Panc1 (cell line): ENCODE measurements at regions not wholly inside any gene's neighbourhood (a gene's known extent, or its start where the extent isn't known, plus 50 kb on each side); places are given as distances from the start of the nearest gene placed in this dataset.

Source experiments
- ATAC-seq: fragments of 200-7000 bp; cut with Tn5 transposase; 2 replicates; pipeline ENCODE4 v1.9.1; 2020; ENCODE audit warnings: mild to moderate bottlenecking, moderate library complexity
- BruUV-seq: library from RNA; stranded (reverse); fragments of 400-500 nt; replicated peaks from 2 replicates; lab custom pipeline; 2021; lab: Mats Ljungman, UMichigan
- CTCF ChIA-PET: fragments of 300-600 bp; sonication (Branson Sonifier 250); formaldehyde crosslinking; loops from one replicate; lab custom pipeline; 2022; ENCODE audit warnings: antibody characterized with exemption; lab: Charles Lee
- POLR2A ChIA-PET: fragments of 300-600 bp; sonication (Branson Sonifier 250); formaldehyde crosslinking; loops from one replicate; lab custom pipeline; 2022; ENCODE audit warnings: antibody characterized with exemption; lab: Charles Lee
- DNase-seq: peaks from one replicate; pipeline ENCODE4 v3.0.0-alpha.2; 2010; ENCODE audit warnings: low read depth, low spot score
- H3K27ac ChIP-seq: 2 replicates; pipeline ENCODE4 v1.5.1; 2011; ENCODE audit warnings: mild to moderate bottlenecking, low read length, inconsistent platforms
- H3K27me3 ChIP-seq: fragments of 200-500 bp; sonication (Bioruptor generic); 2 replicates; pipeline ENCODE4 v1.6.0; 2014; ENCODE audit warnings: low read length, inconsistent platforms; ENCODE audit not compliant: control insufficient read depth, insufficient read depth
- H3K36me3 ChIP-seq: fragments of 200-500 bp; sonication (Bioruptor generic); 2 replicates; pipeline ENCODE4 v1.5.1; 2014; ENCODE audit warnings: inconsistent platforms, mild to moderate bottlenecking, low read length, moderate library complexity; ENCODE audit not compliant: control insufficient read depth, insufficient read depth
- H3K4me1 ChIP-seq: 2 replicates; pipeline ENCODE4 v1.5.1; 2011; ENCODE audit warnings: inconsistent platforms, mild to moderate bottlenecking, low read length, moderate library complexity; ENCODE audit not compliant: control insufficient read depth, insufficient read depth
- H3K4me3 ChIP-seq, 2 experiments: 2 replicates each; pipeline ENCODE4 v1.5.1; 2011 to 2012; ENCODE audit warnings: low read depth in 2 of 2, low read length in 2 of 2, mild to moderate bottlenecking in 2 of 2, inconsistent platforms in 1 of 2, moderate library complexity in 1 of 2
- H3K9me3 ChIP-seq: fragments of 200-500 bp; sonication (Bioruptor generic); 2 replicates; pipeline ENCODE4 v1.5.1; 2014; ENCODE audit warnings: low read depth, mild to moderate bottlenecking, inconsistent platforms, low read length, moderate library complexity; ENCODE audit not compliant: control insufficient read depth, insufficient read depth
- CTCF ChIP-seq: fragments of 450-650 bp; IDR thresholded peaks from 2 replicates; pipeline ENCODE4 v1.5.1; 2017; ENCODE audit warnings: mild to moderate bottlenecking
- POLR2AphosphoS5 ChIP-seq: IDR thresholded peaks from 2 replicates; pipeline ENCODE4 v1.6.1; 2012; ENCODE audit warnings: mild to moderate bottlenecking, low read depth, low read length, moderate library complexity
- SIN3A ChIP-seq: IDR thresholded peaks from 2 replicates; pipeline ENCODE4 v1.6.1; 2012; ENCODE audit warnings: low read depth, mild to moderate bottlenecking, low read length, moderate library complexity, borderline replicate concordance; ENCODE audit not compliant: insufficient read depth
- TCF7L2 ChIP-seq: IDR thresholded peaks from 2 replicates; pipeline ENCODE4 v1.6.1; 2011; ENCODE audit warnings: mild to moderate bottlenecking, low read depth, low read length, inconsistent platforms
- in situ Hi-C: cut with HindIII; loops from 2 replicates; pipeline ENCODE4 v1.10.0; 2016; ENCODE audit warnings: low sequenced_read_pairs, low pct_unique_long_range_greater_than_20kb
- intact Hi-C: fragments of 100-400 bp; cut with micrococcal nuclease; formaldehyde crosslinking; loops from one replicate; pipeline ENCODE4 v1.10.0; 2022; ENCODE audit not compliant: unreplicated experiment
- TF ChIP-seq, protein P1 (sequence below), 2 experiments: IDR thresholded peaks; 2 replicates each; pipeline ENCODE4 v1.6.1; 2011 to 2012; ENCODE audit warnings: low read depth in 2 of 2, control low read depth in 1 of 2, low read length in 1 of 2, mild to moderate bottlenecking in 1 of 2, moderate library complexity in 1 of 2; ENCODE audit not compliant: insufficient read depth in 1 of 2

- H3K4me3 ChIP-seq: no peak overlapping the region
- TF ChIP-seq, protein P1, sequence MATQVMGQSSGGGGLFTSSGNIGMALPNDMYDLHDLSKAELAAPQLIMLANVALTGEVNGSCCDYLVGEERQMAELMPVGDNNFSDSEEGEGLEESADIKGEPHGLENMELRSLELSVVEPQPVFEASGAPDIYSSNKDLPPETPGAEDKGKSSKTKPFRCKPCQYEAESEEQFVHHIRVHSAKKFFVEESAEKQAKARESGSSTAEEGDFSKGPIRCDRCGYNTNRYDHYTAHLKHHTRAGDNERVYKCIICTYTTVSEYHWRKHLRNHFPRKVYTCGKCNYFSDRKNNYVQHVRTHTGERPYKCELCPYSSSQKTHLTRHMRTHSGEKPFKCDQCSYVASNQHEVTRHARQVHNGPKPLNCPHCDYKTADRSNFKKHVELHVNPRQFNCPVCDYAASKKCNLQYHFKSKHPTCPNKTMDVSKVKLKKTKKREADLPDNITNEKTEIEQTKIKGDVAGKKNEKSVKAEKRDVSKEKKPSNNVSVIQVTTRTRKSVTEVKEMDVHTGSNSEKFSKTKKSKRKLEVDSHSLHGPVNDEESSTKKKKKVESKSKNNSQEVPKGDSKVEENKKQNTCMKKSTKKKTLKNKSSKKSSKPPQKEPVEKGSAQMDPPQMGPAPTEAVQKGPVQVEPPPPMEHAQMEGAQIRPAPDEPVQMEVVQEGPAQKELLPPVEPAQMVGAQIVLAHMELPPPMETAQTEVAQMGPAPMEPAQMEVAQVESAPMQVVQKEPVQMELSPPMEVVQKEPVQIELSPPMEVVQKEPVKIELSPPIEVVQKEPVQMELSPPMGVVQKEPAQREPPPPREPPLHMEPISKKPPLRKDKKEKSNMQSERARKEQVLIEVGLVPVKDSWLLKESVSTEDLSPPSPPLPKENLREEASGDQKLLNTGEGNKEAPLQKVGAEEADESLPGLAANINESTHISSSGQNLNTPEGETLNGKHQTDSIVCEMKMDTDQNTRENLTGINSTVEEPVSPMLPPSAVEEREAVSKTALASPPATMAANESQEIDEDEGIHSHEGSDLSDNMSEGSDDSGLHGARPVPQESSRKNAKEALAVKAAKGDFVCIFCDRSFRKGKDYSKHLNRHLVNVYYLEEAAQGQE (IDR thresholded peaks at IDR 0.05; ENCODE audit: insufficient read depth in 1 of 2, low read depth in 2 of 2, low read length in 1 of 2): no peak
- TF ChIP-seq CTCF (no peak), SIN3A (no peak), POLR2AphosphoS5 (no peak), TCF7L2 (no peak)
- no peak overlapping the region for H3K27ac ChIP-seq
- ChIA-PET CTCF (no interaction called here), POLR2A (no interaction called here)
- BruUV-seq: no TSS peak
- no peaks in the 10 kb centered on the region for H3K36me3 ChIP-seq
- intact Hi-C loops: no loop called here
- H3K9me3 ChIP-seq: no peaks in the 10 kb centered on the region
- H3K4me1 ChIP-seq: no peaks in the 10 kb centered on the region
- ATAC-seq: no peak
- in situ Hi-C loops: no loop called here
- no peaks in the 10 kb centered on the region for H3K27me3 ChIP-seq
- no peak for DNase-seq
These were observed 344.1 kb downstream of the UQCRFS1 start for GRCh38 chr19:28868836-28869235.

- Histone ChIP-seq H3K4me3 (no peak overlapping the region), H3K27me3 (no peaks in the 10 kb centered on the region), H3K36me3 (no peaks in the 10 kb centered on the region), H3K4me1 (no peaks in the 10 kb centered on the region), H3K27ac (no peak overlapping the region), H3K9me3 (no peaks in the 10 kb centered on the region)
- DNase-seq: no peak
- in situ Hi-C loops: no loop called here
- POLR2A ChIA-PET: no interaction called here
- no peak for ATAC-seq
- intact Hi-C loops: no loop called here
- CTCF ChIA-PET: no interaction called here
- TF ChIP-seq CTCF (no peak), TCF7L2 (no peak), SIN3A (no peak), POLR2AphosphoS5 (no peak)
- TF ChIP-seq, protein P1 (IDR thresholded peaks at IDR 0.05; ENCODE audit: insufficient read depth in 1 of 2, low read depth in 2 of 2, low read length in 1 of 2): no peak
- BruUV-seq: no TSS peak
These were observed 345.0 kb downstream of the UQCRFS1 start for GRCh38 chr19:28867978-28868377.
